Kidney (tissue), 13 donors: ENCODE measurements at regions not wholly inside any gene's neighbourhood (a gene's known extent, or its start where the extent isn't known, plus 50 kb on each side); places are given as distances from the start of the nearest gene placed in this dataset.

Source experiments
- DNase-seq, 5 donors: peaks; one replicate each; pipeline ENCODE4 v3.0.0-alpha.2; 2013 to 2020
- FAIRE-seq: peaks from 2 replicates; lab custom pipeline; 2012; peaks lifted over from hg19 to GRCh38; lab: Jason Lieb, UNC
- H3K27ac ChIP-seq, 2 donors: one replicate each; pipeline ENCODE4 v1.7.0; 2013; ENCODE audit warnings: low read depth in 2 of 2, low read length in 2 of 2, inconsistent platforms in 1 of 2
- H3K27me3 ChIP-seq: one replicate; pipeline ENCODE4 v1.7.1; 2013; ENCODE audit warnings: low read length, inconsistent platforms; ENCODE audit not compliant: control insufficient read depth, insufficient read depth
- H3K36me3 ChIP-seq, 3 donors: one replicate each; pipeline versions ENCODE4 v1.7.0 to v1.7.1; 2013; ENCODE audit warnings: low read length in 3 of 3, control low read depth in 1 of 3, inconsistent platforms in 1 of 3; ENCODE audit not compliant: insufficient read depth in 3 of 3, control insufficient read depth in 2 of 3
- H3K4me1 ChIP-seq, 3 donors: one replicate each; pipeline versions ENCODE4 v1.7.0 to v1.7.1; 2013; ENCODE audit warnings: low read length in 3 of 3, inconsistent platforms in 1 of 3, low read depth in 1 of 3; ENCODE audit not compliant: control insufficient read depth in 2 of 3, insufficient read depth in 2 of 3
- H3K4me3 ChIP-seq, 3 donors: one replicate each; pipeline versions ENCODE4 v1.7.0 to v1.8.1; 2013; ENCODE audit warnings: low read length in 3 of 3, control low read depth in 1 of 3, inconsistent platforms in 1 of 3
- H3K9ac ChIP-seq, 3 donors: one replicate each; pipeline versions ENCODE4 v1.7.0 to v1.7.1; 2013; ENCODE audit warnings: low read length in 3 of 3, control low read depth in 1 of 3, inconsistent platforms in 1 of 3
- H3K9me3 ChIP-seq, 3 donors: one replicate each; pipeline versions ENCODE4 v1.7.0 to v1.7.1; 2013; ENCODE audit warnings: low read length in 3 of 3, control low read depth in 1 of 3, inconsistent platforms in 1 of 3; ENCODE audit not compliant: control insufficient read depth in 2 of 3, insufficient read depth in 1 of 3
- intact Hi-C: fragments of 100-400 bp; cut with DNase I; formaldehyde crosslinking; loops from one replicate; pipeline ENCODE4 v1.11.1; 2022
- TF ChIP-seq, protein P1 (sequence below): IDR thresholded peaks from 3 replicates; pipeline ENCODE4 v1.5.1; 2012; ENCODE audit warnings: mild to moderate bottlenecking, moderate library complexity, borderline replicate concordance; ENCODE audit not compliant: insufficient read depth; ENCODE audit errors: extremely low read depth
- donor health status: control.
- donor health status: control.
- donor health status: control.
- donor health status: control.
- donor health status: control.
- donor health status: DM: yes; HTN: yes; CAD: no.
- donor health status: Normal renal cell carcinoma (clear cell type).

- no peaks in the 10 kb centered on the region for H3K9me3 ChIP-seq
- no peaks in the 10 kb centered on the region for H3K4me1 ChIP-seq
- TF ChIP-seq, protein P1, sequence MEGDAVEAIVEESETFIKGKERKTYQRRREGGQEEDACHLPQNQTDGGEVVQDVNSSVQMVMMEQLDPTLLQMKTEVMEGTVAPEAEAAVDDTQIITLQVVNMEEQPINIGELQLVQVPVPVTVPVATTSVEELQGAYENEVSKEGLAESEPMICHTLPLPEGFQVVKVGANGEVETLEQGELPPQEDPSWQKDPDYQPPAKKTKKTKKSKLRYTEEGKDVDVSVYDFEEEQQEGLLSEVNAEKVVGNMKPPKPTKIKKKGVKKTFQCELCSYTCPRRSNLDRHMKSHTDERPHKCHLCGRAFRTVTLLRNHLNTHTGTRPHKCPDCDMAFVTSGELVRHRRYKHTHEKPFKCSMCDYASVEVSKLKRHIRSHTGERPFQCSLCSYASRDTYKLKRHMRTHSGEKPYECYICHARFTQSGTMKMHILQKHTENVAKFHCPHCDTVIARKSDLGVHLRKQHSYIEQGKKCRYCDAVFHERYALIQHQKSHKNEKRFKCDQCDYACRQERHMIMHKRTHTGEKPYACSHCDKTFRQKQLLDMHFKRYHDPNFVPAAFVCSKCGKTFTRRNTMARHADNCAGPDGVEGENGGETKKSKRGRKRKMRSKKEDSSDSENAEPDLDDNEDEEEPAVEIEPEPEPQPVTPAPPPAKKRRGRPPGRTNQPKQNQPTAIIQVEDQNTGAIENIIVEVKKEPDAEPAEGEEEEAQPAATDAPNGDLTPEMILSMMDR = no peak
- no peak overlapping the region for H3K27ac ChIP-seq
- DNase-seq (no peak), FAIRE-seq (no peak)
- H3K36me3 ChIP-seq = no peaks in the 10 kb centered on the region
- H3K27me3 ChIP-seq = no peaks in the 10 kb centered on the region
- no peak overlapping the region for H3K9ac ChIP-seq
- H3K4me3 ChIP-seq = no peak overlapping the region
- intact Hi-C loops = no loop called here
Measured at GRCh38 chr5:111585946-111586345, 73.6 kb upstream of the STARD4 start.

- no peaks in the 10 kb centered on the region for H3K36me3 ChIP-seq
- TF ChIP-seq, protein P1 = no peak
- no peak overlapping the region for H3K27ac ChIP-seq
- H3K27me3 ChIP-seq = no peaks in the 10 kb centered on the region
- H3K4me3 ChIP-seq = no peak overlapping the region
- no peak for DNase-seq
- H3K9me3 ChIP-seq = no peaks in the 10 kb centered on the region
- H3K9ac ChIP-seq = no peak overlapping the region
- H3K4me1 ChIP-seq = no peaks in the 10 kb centered on the region
- FAIRE-seq = no peak
- intact Hi-C loops = no loop called here
Measured at GRCh38 chr5:111585291-111585690, 73.0 kb upstream of the STARD4 start.

GRCh38 chr5:111584651-111585050, 72.3 kb upstream of the STARD4 start:
- FAIRE-seq = no peak
- no peak for DNase-seq
- Histone ChIP-seq H3K9ac (no peak overlapping the region), H3K36me3 (no peaks in the 10 kb centered on the region), H3K27ac (no peak overlapping the region), H3K4me3 (no peak overlapping the region), H3K9me3 (no peaks in the 10 kb centered on the region), H3K4me1 (no peaks in the 10 kb centered on the region), H3K27me3 (no peaks in the 10 kb centered on the region)
- intact Hi-C loops = no loop called here
- TF ChIP-seq, protein P1 = no peak

DNA sequence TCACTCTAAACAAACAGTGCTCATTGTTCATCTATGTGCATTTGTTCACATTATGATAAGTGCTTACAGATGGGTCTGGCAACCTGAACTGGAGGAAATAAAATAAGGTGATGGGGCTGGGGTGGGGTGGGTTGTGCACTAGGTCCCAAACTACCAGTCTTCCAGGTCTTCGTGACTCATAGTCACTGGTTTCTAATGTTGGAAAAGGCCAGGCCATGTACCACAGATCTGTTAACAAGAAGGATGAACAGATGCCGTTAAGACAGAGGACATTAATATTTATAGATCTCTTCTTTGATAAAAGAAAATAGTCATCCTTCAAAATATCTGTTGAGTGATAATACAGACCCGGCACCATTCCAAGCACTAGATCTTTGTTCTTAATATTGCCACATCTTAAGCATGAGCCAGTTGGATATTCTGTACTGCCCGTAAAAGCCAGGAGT, 71.4 kb upstream of the STARD4 start:
- Histone ChIP-seq H3K27ac (no peak overlapping the region), H3K9me3 (no peaks in the 10 kb centered on the region), H3K4me1 (no peaks in the 10 kb centered on the region), H3K27me3 (no peaks in the 10 kb centered on the region), H3K36me3 (no peaks in the 10 kb centered on the region), H3K4me3 (no peak overlapping the region), H3K9ac (no peak overlapping the region)
- TF ChIP-seq, protein P1 = no peak
- intact Hi-C loops = no loop called here
- FAIRE-seq (no peak), DNase-seq (no peak)
